Gastrocnemius medialis (tissue), 4 donors: ENCODE measurements at regions not wholly inside any gene's neighbourhood (a gene's known extent, or its start where the extent isn't known, plus 50 kb on each side); places are given as distances from the start of the nearest gene placed in this dataset.

ENCODE experiments used
- ATAC-seq, 2 donors: fragments of 150-250 bp; one replicate each; pipeline ENCODE4 v1.9.1; 2016
- DNase-seq, 2 donors: peaks; one replicate each; pipeline ENCODE4 v3.0.0-alpha.2; 2019
- H3K27ac ChIP-seq, 4 donors: fragments of 200-600 bp; sonication (generic); 1 replicate in 1 of 4; 2 replicates in 3 of 4; pipeline ENCODE4 v1.5.1; 2016 to 2018; ENCODE audit warnings: mild to moderate bottlenecking in 2 of 4, moderate library complexity in 1 of 4
- H3K27me3 ChIP-seq, 3 donors: fragments of 200-600 bp; sonication (generic) in 2 of 3; 1 replicate in 1 of 3; 2 replicates in 2 of 3; pipeline versions ENCODE4 v1.5.1 to v1.6.0; 2016 to 2019; ENCODE audit warnings: mild to moderate bottlenecking in 1 of 3, moderate library complexity in 1 of 3
- H3K36me3 ChIP-seq, 2 donors: fragments of 200-600 bp; sonication (generic) in 1 of 2; one replicate each; pipeline ENCODE4 v1.5.1; 2017 to 2018
- H3K4me1 ChIP-seq, 2 donors: fragments of 200-600 bp; sonication (generic) in 1 of 2; one replicate each; pipeline ENCODE4 v1.5.1; 2016 to 2017; ENCODE audit warnings: mild to moderate bottlenecking in 2 of 2
- H3K4me3 ChIP-seq, 4 donors: fragments of 200-600 bp; sonication (generic) in 3 of 4; 1 replicate in 1 of 4; 2 replicates in 3 of 4; pipeline ENCODE4 v1.5.1; 2016 to 2019; ENCODE audit warnings: mild to moderate bottlenecking in 2 of 4
- H3K9me3 ChIP-seq, 3 donors: fragments of 200-600 bp; sonication (generic) in 2 of 3; 1 replicate in 1 of 3; 2 replicates in 2 of 3; pipeline ENCODE4 v1.5.1; 2016 to 2019
- CTCF ChIP-seq, 5 experiments: fragments of 450-650 bp in 3 of 5; fragments of 200-600 bp in 2 of 5; sonication (generic) in 2 of 5; IDR thresholded peaks in 4 of 5; conservative IDR thresholded peaks in 1 of 5; 1 replicate in 4 of 5; 2 replicates in 1 of 5; pipeline ENCODE4 v1.5.1; 2016 to 2019; ENCODE audit warnings: antibody characterized with exemption in 5 of 5, mild to moderate bottlenecking in 3 of 5, moderate library complexity in 3 of 5
- POLR2A ChIP-seq, 2 donors: fragments of 450-650 bp; IDR thresholded peaks; one replicate each; pipeline ENCODE4 v1.6.1; 2017; ENCODE audit warnings: antibody characterized with exemption in 2 of 2, mild to moderate bottlenecking in 2 of 2, moderate library complexity in 2 of 2
- in situ Hi-C, 4 donors: fragments of 200-750 bp; cut with MboI; loops; one replicate each; pipeline versions ENCODE4 v1.15.0 to v1.8.0; 2017; ENCODE audit warnings: low sequenced_read_pairs in 4 of 4
- intact Hi-C: fragments of 100-400 bp; cut with DNase I; formaldehyde crosslinking; loops from one replicate; pipeline ENCODE4 v1.15.1; 2023; ENCODE audit warnings: low total_unique reads

- no peaks in the 10 kb centered on the region for H3K36me3 ChIP-seq
- in situ Hi-C loops = no loop called here
- no peak for DNase-seq
- no peak for ATAC-seq
- no peak overlapping the region for H3K27ac ChIP-seq
- no peaks in the 10 kb centered on the region for H3K27me3 ChIP-seq
- TF ChIP-seq POLR2A (IDR thresholded peaks at IDR 0.05) (no peak), CTCF (IDR thresholded peaks at IDR 0.05 in 4 of 5, conservative IDR thresholded peaks at IDR 0.05 in 1 of 5) (no peak)
- intact Hi-C loops = no loop called here
- no peaks in the 10 kb centered on the region for H3K4me1 ChIP-seq
- no peaks in the 10 kb centered on the region for H3K9me3 ChIP-seq
- no peak overlapping the region for H3K4me3 ChIP-seq
These were observed 447.6 kb downstream of the TFEC start for GRCh38 chr7:115582956-115583355.

GRCh38 chr7:115578576-115578975 is 452.0 kb downstream of the TFEC start:
- Histone ChIP-seq H3K27ac (no peak overlapping the region), H3K9me3 (no peaks in the 10 kb centered on the region), H3K36me3 (no peaks in the 10 kb centered on the region), H3K27me3 (no peaks in the 10 kb centered on the region), H3K4me3 (no peak overlapping the region), H3K4me1 (no peaks in the 10 kb centered on the region)
- DNase-seq (no peak), ATAC-seq (no peak)
- intact Hi-C loops = no loop called here
- TF ChIP-seq POLR2A (IDR thresholded peaks at IDR 0.05) = no peak
- in situ Hi-C loops = no loop called here

- H3K9me3 ChIP-seq = no peaks in the 10 kb centered on the region
- H3K27ac ChIP-seq = no peak overlapping the region
- DNase-seq = no peak
- intact Hi-C loops (no loop called here), in situ Hi-C loops (no loop called here)
- TF ChIP-seq CTCF (IDR thresholded peaks at IDR 0.05 in 4 of 5, conservative IDR thresholded peaks at IDR 0.05 in 1 of 5) = no peak
- no peak for TF ChIP-seq POLR2A (IDR thresholded peaks at IDR 0.05)
- H3K27me3 ChIP-seq = no peaks in the 10 kb centered on the region
- H3K4me1 ChIP-seq = no peaks in the 10 kb centered on the region
- no peak for ATAC-seq
- H3K4me3 ChIP-seq = no peak overlapping the region
- no peaks in the 10 kb centered on the region for H3K36me3 ChIP-seq
These were observed 455.8 kb downstream of the TFEC start for GRCh38 chr7:115574681-115575291.

- H3K27ac ChIP-seq = no peak overlapping the region
- TF ChIP-seq POLR2A (IDR thresholded peaks at IDR 0.05) (no peak), CTCF (IDR thresholded peaks at IDR 0.05 in 4 of 5, conservative IDR thresholded peaks at IDR 0.05 in 1 of 5) (no peak)
These were observed 458.5 kb downstream of the TFEC start for GRCh38 chr7:115572111-115572510.

GRCh38 chr7:115561335-115562110 is 469.0 kb downstream of the TFEC start:
- H3K27me3 ChIP-seq = no peaks in the 10 kb centered on the region
- TF ChIP-seq POLR2A (IDR thresholded peaks at IDR 0.05) (no peak), CTCF (IDR thresholded peaks at IDR 0.05 in 4 of 5, conservative IDR thresholded peaks at IDR 0.05 in 1 of 5) (no peak)
- ATAC-seq = no peak

More at GRCh38 chr7:115572111-115572510, 458.5 kb downstream of the TFEC start:
- ATAC-seq (no peak), DNase-seq (no peak)
- H3K4me3 ChIP-seq = no peak overlapping the region
- no peaks in the 10 kb centered on the region for H3K9me3 ChIP-seq
- in situ Hi-C loops = no loop called here
- H3K4me1 ChIP-seq = no peaks in the 10 kb centered on the region
- H3K27me3 ChIP-seq = no peaks in the 10 kb centered on the region
- intact Hi-C loops = no loop called here
- H3K36me3 ChIP-seq = no peaks in the 10 kb centered on the region

More at GRCh38 chr7:115561335-115562110, 469.0 kb downstream of the TFEC start:
- no peaks in the 10 kb centered on the region for H3K4me1 ChIP-seq
- H3K27ac ChIP-seq = no peak overlapping the region
- no peak for DNase-seq
- H3K9me3 ChIP-seq = no peaks in the 10 kb centered on the region
- intact Hi-C loops = no loop called here
- no peaks in the 10 kb centered on the region for H3K36me3 ChIP-seq
- H3K4me3 ChIP-seq = no peak overlapping the region
- in situ Hi-C loops = no loop called here
